ENCODE measurements at regions not wholly inside any gene's neighbourhood (a gene's known extent, or its start where the extent isn't known, plus 50 kb on each side); places are given as distances from the start of the nearest gene placed in this dataset.

DNA sequence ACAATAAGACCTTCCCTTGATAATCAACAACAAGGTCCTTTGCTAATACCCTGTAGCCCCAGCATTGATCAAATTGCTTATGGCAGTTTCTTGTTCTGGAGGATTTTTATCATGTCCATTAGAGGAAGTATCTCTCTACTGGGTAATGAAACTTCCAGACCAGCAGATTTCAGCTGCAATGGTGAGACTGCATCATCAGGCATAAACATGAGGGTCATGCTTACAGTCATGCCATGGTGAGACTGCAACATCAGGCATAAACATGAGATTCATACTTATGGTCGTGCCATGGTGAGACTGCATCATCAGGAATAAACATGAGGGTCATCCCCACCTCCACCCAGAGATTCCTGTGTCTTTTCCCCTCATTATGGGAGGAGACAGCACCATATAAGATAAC is 129.0 kb upstream of the LIPC start:
- TF ChIP-seq, protein P1, sequence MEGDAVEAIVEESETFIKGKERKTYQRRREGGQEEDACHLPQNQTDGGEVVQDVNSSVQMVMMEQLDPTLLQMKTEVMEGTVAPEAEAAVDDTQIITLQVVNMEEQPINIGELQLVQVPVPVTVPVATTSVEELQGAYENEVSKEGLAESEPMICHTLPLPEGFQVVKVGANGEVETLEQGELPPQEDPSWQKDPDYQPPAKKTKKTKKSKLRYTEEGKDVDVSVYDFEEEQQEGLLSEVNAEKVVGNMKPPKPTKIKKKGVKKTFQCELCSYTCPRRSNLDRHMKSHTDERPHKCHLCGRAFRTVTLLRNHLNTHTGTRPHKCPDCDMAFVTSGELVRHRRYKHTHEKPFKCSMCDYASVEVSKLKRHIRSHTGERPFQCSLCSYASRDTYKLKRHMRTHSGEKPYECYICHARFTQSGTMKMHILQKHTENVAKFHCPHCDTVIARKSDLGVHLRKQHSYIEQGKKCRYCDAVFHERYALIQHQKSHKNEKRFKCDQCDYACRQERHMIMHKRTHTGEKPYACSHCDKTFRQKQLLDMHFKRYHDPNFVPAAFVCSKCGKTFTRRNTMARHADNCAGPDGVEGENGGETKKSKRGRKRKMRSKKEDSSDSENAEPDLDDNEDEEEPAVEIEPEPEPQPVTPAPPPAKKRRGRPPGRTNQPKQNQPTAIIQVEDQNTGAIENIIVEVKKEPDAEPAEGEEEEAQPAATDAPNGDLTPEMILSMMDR (IDR thresholded peaks at IDR 0.05): no peak
- 79 to 95% (median 90%) methylated on average over 1 of the region's 1 CpG for WGBS, 3 donors

DNA sequence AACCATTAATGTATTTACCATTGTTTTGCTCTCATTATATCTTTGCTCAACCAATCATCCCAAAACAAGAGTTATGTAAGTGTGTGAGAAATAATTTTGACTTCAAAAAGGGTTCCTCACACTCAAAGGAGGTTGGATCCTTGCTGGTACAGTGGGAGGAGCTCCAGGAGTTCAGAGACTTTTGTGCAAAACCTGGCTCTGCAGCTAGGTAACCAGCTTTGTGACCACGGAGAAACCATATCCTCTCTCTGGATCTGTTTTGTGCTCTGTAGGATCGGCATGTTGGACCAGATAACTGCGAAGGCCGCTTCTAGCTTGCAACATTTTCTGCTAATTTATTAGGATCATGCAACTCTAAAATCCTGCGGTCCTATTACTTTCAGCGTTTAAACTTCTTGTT is 128.6 kb upstream of the LIPC start:
- WGBS, 3 donors: 82 to 91% (median 84%) methylated on average over 6 of the region's 6 CpGs
- no peaks in the 10 kb centered on the region for H3K9me3 ChIP-seq
- no peak overlapping the region for H3K4me3 ChIP-seq
- H3K27me3 ChIP-seq (ENCODE audit: insufficient read depth in 3 of 3, low read length in 2 of 3): no peaks in the 10 kb centered on the region
- DNase-seq (no peak), ATAC-seq (no peak)
- intact Hi-C loops (cut with DNase I): no loop called here
- no peaks in the 10 kb centered on the region for H3K4me1 ChIP-seq
- no peak overlapping the region for H3K27ac ChIP-seq
- no peaks in the 10 kb centered on the region for H3K36me3 ChIP-seq (ENCODE audit: insufficient read depth in 1 of 2, low read depth in 1 of 2)
- TF ChIP-seq, protein P1 (IDR thresholded peaks at IDR 0.05): no peak

More for the DNA sequence above, 129.0 kb upstream of the LIPC start:
- DNase-seq (no peak), ATAC-seq (no peak)
- no peak overlapping the region for H3K27ac ChIP-seq
- intact Hi-C loops (cut with DNase I): no loop called here
- H3K4me3 ChIP-seq: no peak overlapping the region
- no peaks in the 10 kb centered on the region for H3K36me3 ChIP-seq (ENCODE audit: insufficient read depth in 1 of 2, low read depth in 1 of 2)
- H3K27me3 ChIP-seq (ENCODE audit: insufficient read depth in 3 of 3, low read length in 2 of 3): no peaks in the 10 kb centered on the region
- H3K4me1 ChIP-seq: no peaks in the 10 kb centered on the region
- H3K9me3 ChIP-seq: no peaks in the 10 kb centered on the region

DNA sequence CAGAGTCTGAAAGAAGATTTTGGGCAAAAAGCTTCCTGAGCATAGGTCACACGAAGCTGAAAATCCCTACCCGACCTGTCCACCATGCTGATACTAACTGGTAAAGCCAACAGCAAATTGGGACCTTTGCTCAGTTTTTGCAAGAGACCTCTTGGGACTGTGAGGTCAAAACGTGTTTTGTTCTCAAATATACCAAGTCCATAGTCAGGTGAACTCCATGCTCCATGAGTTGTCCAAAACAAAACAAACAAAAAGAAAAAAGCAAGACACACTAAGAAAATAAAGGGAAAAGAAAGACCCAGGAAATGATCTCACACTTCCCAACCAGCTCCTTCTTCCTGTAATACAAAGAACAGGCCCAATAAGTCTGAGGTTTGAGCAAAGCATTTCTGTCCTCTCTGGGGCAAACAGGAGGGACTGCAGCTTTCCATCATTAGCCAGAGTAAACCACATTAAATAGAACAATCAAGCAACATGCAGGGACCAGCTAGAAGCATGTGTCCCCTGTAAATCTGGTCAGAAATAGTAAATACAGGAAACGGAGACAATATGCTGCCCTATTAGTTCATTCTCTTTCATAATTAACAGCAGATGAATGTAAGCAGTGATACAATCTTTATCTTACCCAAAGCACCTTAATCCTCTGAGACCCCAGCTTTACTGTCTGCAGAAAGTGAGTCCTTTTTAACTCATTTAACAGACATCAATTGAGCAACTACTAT is 125.0 kb upstream of the LIPC start:
- Histone ChIP-seq H3K4me3 (no peak overlapping the region), H3K9me3 (no peaks in the 10 kb centered on the region), H3K36me3 (ENCODE audit: insufficient read depth in 1 of 2, low read depth in 1 of 2) (no peaks in the 10 kb centered on the region), H3K27me3 (ENCODE audit: insufficient read depth in 3 of 3, low read length in 2 of 3) (no peaks in the 10 kb centered on the region), H3K4me1 (peaks cover 4% of the 10 kb centered on the region), H3K27ac (no peak overlapping the region)
- no peak for DNase-seq
- intact Hi-C loops (cut with DNase I): no loop called here
- WGBS, 3 donors: 83 to 86% (median 84%) methylated on average over 4 of the region's 4 CpGs
- TF ChIP-seq, protein P1 (IDR thresholded peaks at IDR 0.05): no peak
- no peak for ATAC-seq

DNA sequence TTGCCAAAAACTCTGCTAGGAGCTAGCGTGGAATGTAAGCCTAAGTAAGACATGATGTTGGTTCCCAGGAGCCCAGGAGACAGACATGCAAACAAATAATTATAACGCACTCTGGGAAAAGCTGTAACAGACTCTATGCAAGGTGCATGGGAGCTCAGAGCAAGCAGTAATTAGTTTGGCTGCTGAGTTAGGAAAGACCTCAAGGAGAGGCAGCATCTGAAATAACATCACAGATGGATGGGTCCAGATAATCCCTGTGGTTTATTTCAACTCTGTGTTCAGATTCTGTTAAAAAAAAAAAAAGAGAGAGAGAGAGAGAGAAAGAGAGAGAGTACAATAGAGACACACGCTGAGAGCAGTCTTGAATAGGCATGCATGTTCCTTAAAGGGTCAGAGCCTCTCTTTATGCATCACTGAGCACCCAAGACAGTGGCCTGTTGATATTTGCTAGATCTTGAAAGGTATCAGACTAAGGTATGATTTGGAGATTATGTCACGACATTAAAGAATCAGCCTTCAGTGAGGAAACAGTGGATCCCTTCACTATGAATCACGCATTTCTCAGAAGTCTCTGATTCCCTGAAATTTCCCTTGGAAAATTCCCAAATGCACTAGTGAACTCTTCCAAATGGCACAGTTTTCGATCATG is 124.4 kb upstream of the LIPC start:
- Histone ChIP-seq H3K9me3 (no peaks in the 10 kb centered on the region), H3K36me3 (ENCODE audit: insufficient read depth in 1 of 2, low read depth in 1 of 2) (no peaks in the 10 kb centered on the region), H3K27me3 (ENCODE audit: insufficient read depth in 3 of 3, low read length in 2 of 3) (no peaks in the 10 kb centered on the region), H3K4me1 (peaks cover 4% of the 10 kb centered on the region), H3K27ac (no peak overlapping the region), H3K4me3 (no peak overlapping the region)
- ATAC-seq (no peak), DNase-seq (no peak)
- 54 to 70% (median 55%) methylated on average over 6 of the region's 6 CpGs for whole genome bisulfite sequencing, 3 donors
- intact Hi-C loops (cut with DNase I): no loop called here
- TF ChIP-seq, protein P1 (IDR thresholded peaks at IDR 0.05): no peak

All from psoas muscle (tissue), 7 donors.